ENCODE measurements at regions not wholly inside any gene's neighbourhood (a gene's known extent, or its start where the extent isn't known, plus 50 kb on each side); places are given as distances from the start of the nearest gene placed in this dataset.
"Not testable (repeated sequence)": the region's sequence is repeated elsewhere in the genome, so short reads cannot be mapped to it uniquely, and the experiment has no call there.

DNA sequence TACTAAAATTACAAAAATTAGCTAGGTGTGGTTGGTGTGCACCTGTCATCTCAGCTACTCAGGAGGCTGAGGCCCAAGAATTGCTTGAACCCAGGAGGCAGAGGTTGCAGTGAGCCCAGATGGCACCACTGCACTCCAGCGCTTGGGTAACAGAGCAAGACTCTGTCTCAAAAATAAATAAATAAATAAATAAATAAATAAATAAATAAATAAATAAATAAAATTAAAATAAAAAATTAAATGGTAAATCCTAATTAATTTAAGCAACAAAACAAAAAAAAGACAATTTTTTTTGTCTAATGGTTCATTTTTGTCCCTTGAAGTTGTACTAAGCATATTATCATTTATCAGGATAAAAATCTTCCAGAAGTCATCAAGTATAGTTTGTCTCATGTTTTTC, 521.2 kb upstream of the SOX9 start:
- TF ChIP-seq, protein P1, sequence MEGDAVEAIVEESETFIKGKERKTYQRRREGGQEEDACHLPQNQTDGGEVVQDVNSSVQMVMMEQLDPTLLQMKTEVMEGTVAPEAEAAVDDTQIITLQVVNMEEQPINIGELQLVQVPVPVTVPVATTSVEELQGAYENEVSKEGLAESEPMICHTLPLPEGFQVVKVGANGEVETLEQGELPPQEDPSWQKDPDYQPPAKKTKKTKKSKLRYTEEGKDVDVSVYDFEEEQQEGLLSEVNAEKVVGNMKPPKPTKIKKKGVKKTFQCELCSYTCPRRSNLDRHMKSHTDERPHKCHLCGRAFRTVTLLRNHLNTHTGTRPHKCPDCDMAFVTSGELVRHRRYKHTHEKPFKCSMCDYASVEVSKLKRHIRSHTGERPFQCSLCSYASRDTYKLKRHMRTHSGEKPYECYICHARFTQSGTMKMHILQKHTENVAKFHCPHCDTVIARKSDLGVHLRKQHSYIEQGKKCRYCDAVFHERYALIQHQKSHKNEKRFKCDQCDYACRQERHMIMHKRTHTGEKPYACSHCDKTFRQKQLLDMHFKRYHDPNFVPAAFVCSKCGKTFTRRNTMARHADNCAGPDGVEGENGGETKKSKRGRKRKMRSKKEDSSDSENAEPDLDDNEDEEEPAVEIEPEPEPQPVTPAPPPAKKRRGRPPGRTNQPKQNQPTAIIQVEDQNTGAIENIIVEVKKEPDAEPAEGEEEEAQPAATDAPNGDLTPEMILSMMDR (conservative IDR thresholded peaks at IDR 0.05; ENCODE audit: low read length): not testable (repeated sequence)
- TF ChIP-seq EZH2phosphoT487 (IDR thresholded peaks at IDR 0.05; ENCODE audit: borderline replicate concordance): not testable (repeated sequence)

Data from Loucy (cell line).